Kidney (tissue), 13 donors: ENCODE measurements at regions not wholly inside any gene's neighbourhood (a gene's known extent, or its start where the extent isn't known, plus 50 kb on each side); places are given as distances from the start of the nearest gene placed in this dataset.

Experiments used
- DNase-seq, 5 donors: peaks; one replicate each; pipeline ENCODE4 v3.0.0-alpha.2; 2013 to 2020
- FAIRE-seq: peaks from 2 replicates; lab custom pipeline; 2012; peaks lifted over from hg19 to GRCh38; lab: Jason Lieb, UNC
- H3K27ac ChIP-seq, 2 donors: one replicate each; pipeline ENCODE4 v1.7.0; 2013; ENCODE audit warnings: low read depth in 2 of 2, low read length in 2 of 2, inconsistent platforms in 1 of 2
- H3K27me3 ChIP-seq: one replicate; pipeline ENCODE4 v1.7.1; 2013; ENCODE audit warnings: low read length, inconsistent platforms; ENCODE audit not compliant: control insufficient read depth, insufficient read depth
- H3K36me3 ChIP-seq, 3 donors: one replicate each; pipeline versions ENCODE4 v1.7.0 to v1.7.1; 2013; ENCODE audit warnings: low read length in 3 of 3, control low read depth in 1 of 3, inconsistent platforms in 1 of 3; ENCODE audit not compliant: insufficient read depth in 3 of 3, control insufficient read depth in 2 of 3
- H3K4me1 ChIP-seq, 3 donors: one replicate each; pipeline versions ENCODE4 v1.7.0 to v1.7.1; 2013; ENCODE audit warnings: low read length in 3 of 3, inconsistent platforms in 1 of 3, low read depth in 1 of 3; ENCODE audit not compliant: control insufficient read depth in 2 of 3, insufficient read depth in 2 of 3
- H3K4me3 ChIP-seq, 3 donors: one replicate each; pipeline versions ENCODE4 v1.7.0 to v1.8.1; 2013; ENCODE audit warnings: low read length in 3 of 3, control low read depth in 1 of 3, inconsistent platforms in 1 of 3
- H3K9ac ChIP-seq, 3 donors: one replicate each; pipeline versions ENCODE4 v1.7.0 to v1.7.1; 2013; ENCODE audit warnings: low read length in 3 of 3, control low read depth in 1 of 3, inconsistent platforms in 1 of 3
- H3K9me3 ChIP-seq, 3 donors: one replicate each; pipeline versions ENCODE4 v1.7.0 to v1.7.1; 2013; ENCODE audit warnings: low read length in 3 of 3, control low read depth in 1 of 3, inconsistent platforms in 1 of 3; ENCODE audit not compliant: control insufficient read depth in 2 of 3, insufficient read depth in 1 of 3
- CTCF ChIP-seq: IDR thresholded peaks from 3 replicates; pipeline ENCODE4 v1.5.1; 2012; ENCODE audit warnings: mild to moderate bottlenecking, moderate library complexity, borderline replicate concordance; ENCODE audit not compliant: insufficient read depth; ENCODE audit errors: extremely low read depth
- intact Hi-C: fragments of 100-400 bp; cut with DNase I; formaldehyde crosslinking; loops from one replicate; pipeline ENCODE4 v1.11.1; 2022
- donor health status: control.
- donor health status: control.
- donor health status: control.
- donor health status: control.
- donor health status: control.
- donor health status: DM: yes; HTN: yes; CAD: no.
- donor health status: Normal renal cell carcinoma (clear cell type).

GRCh38 chr7:26479581-26479980, 187.9 kb downstream of the SNX10 start:
- DNase-seq: no peak

GRCh38 chr7:26480156-26480555, 188.5 kb downstream of the SNX10 start:
- no peak for TF ChIP-seq CTCF
- H3K36me3 ChIP-seq: no peaks in the 10 kb centered on the region
- no peak overlapping the region for H3K9ac ChIP-seq
- H3K27ac ChIP-seq: no peak overlapping the region
- H3K4me3 ChIP-seq: no peak overlapping the region
- peaks cover 0 to 2% (median 0%) of the 10 kb centered on the region in 3 donors for H3K4me1 ChIP-seq
- FAIRE-seq (no peak), DNase-seq (no peak)
- intact Hi-C loops: no loop called here
- no peaks in the 10 kb centered on the region for H3K9me3 ChIP-seq
- no peaks in the 10 kb centered on the region for H3K27me3 ChIP-seq

More at GRCh38 chr7:26479581-26479980, 187.9 kb downstream of the SNX10 start:
- Histone ChIP-seq H3K4me3 (no peak overlapping the region), H3K27me3 (no peaks in the 10 kb centered on the region), H3K4me1 (peaks cover 0 to 2% (median 0%) of the 10 kb centered on the region in 3 donors), H3K9me3 (no peaks in the 10 kb centered on the region), H3K9ac (no peak overlapping the region), H3K27ac (no peak overlapping the region), H3K36me3 (no peaks in the 10 kb centered on the region)
- no peak for TF ChIP-seq CTCF
- no peak for FAIRE-seq
- intact Hi-C loops: no loop called here

- Histone ChIP-seq H3K27ac (no peak overlapping the region), H3K4me1 (peaks cover 0 to 4% (median 2%) of the 10 kb centered on the region in 3 donors), H3K9ac (no peak overlapping the region), H3K27me3 (no peaks in the 10 kb centered on the region), H3K9me3 (no peaks in the 10 kb centered on the region), H3K36me3 (no peaks in the 10 kb centered on the region), H3K4me3 (no peak overlapping the region)
- DNase-seq: no peak
- intact Hi-C loops: no loop called here
- no peak for FAIRE-seq
- no peak for TF ChIP-seq CTCF
Observed at GRCh38 chr7:26482927-26483326, 191.3 kb downstream of the SNX10 start.

GRCh38 chr7:26483843-26484242, 192.2 kb downstream of the SNX10 start:
- Histone ChIP-seq H3K4me1 (peaks cover 0 to 4% (median 2%) of the 10 kb centered on the region in 3 donors), H3K27me3 (no peaks in the 10 kb centered on the region), H3K36me3 (no peaks in the 10 kb centered on the region), H3K9me3 (no peaks in the 10 kb centered on the region), H3K4me3 (no peak overlapping the region), H3K27ac (no peak overlapping the region), H3K9ac (no peak overlapping the region)
- FAIRE-seq (no peak), DNase-seq (no peak)
- TF ChIP-seq CTCF: no peak
- intact Hi-C loops: no loop called here
